ENCODE measurements at regions not wholly inside any gene's neighbourhood (a gene's known extent, or its start where the extent isn't known, plus 50 kb on each side); places are given as distances from the start of the nearest gene placed in this dataset.

GRCh38 chr6:122075084-122075838 is 324.2 kb upstream of the HSF2 start:
- peaks cover 3% of the 10 kb centered on the region for H3K4me1 ChIP-seq (ENCODE audit: control insufficient read depth, insufficient read depth, low read length)
- no peak overlapping the region for H3K4me3 ChIP-seq (ENCODE audit: low read length)
- peak overlapping the region; percentile 44 for H3K27ac ChIP-seq (ENCODE audit: low read length)
- peak; percentile 84 for DNase-seq
- no peaks in the 10 kb centered on the region for H3K36me3 ChIP-seq (ENCODE audit: control insufficient read depth, insufficient read depth, low read length)
- no peaks in the 10 kb centered on the region for H3K27me3 ChIP-seq (ENCODE audit: control insufficient read depth, insufficient read depth, low read length)
- no peaks in the 10 kb centered on the region for H3K9me3 ChIP-seq (replicated peaks; ENCODE audit: control insufficient read depth, low read depth, low read length)

- peak overlapping the region; percentile 44 for H3K27ac ChIP-seq (ENCODE audit: low read length)
- H3K27me3 ChIP-seq (ENCODE audit: control insufficient read depth, insufficient read depth, low read length), result no peaks in the 10 kb centered on the region
- peak; percentile 88 for DNase-seq
- H3K36me3 ChIP-seq (ENCODE audit: control insufficient read depth, insufficient read depth, low read length), result no peaks in the 10 kb centered on the region
- no peak overlapping the region for H3K4me3 ChIP-seq (ENCODE audit: low read length)
- no peaks in the 10 kb centered on the region for H3K9me3 ChIP-seq (replicated peaks; ENCODE audit: control insufficient read depth, low read depth, low read length)
- peaks cover 3% of the 10 kb centered on the region for H3K4me1 ChIP-seq (ENCODE audit: control insufficient read depth, insufficient read depth, low read length)
- no CpG with 5 or more reads among the region's 2 CpGs for WGBS (ENCODE audit: insufficient coverage)
Observed at GRCh38 chr6:122075917-122076316, 323.5 kb upstream of the HSF2 start.

DNA sequence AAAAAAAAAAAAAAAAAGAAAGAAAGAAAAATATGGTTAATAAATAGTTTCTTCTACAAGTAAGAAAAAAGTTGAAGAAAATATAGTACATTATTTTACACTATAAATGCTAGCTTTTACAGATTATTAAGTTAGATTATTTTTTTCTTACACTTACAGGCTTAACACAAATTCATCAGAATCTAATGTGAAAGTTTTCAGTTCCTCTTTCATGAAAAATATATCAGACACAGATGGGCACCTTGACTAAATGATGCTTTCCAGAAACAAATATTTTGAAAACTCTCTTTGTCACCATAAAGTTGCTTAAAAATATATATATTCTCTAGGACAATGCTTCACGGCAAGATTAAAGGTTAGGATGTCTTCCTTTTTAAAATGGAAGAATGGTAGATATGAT is 321.8 kb upstream of the HSF2 start:
- H3K27me3 ChIP-seq (ENCODE audit: control insufficient read depth, insufficient read depth, low read length), result no peaks in the 10 kb centered on the region
- no peak overlapping the region for H3K27ac ChIP-seq (ENCODE audit: low read length)
- H3K4me1 ChIP-seq (ENCODE audit: control insufficient read depth, insufficient read depth, low read length), result peaks cover 3% of the 10 kb centered on the region
- no peaks in the 10 kb centered on the region for H3K9me3 ChIP-seq (replicated peaks; ENCODE audit: control insufficient read depth, low read depth, low read length)
- no peaks in the 10 kb centered on the region for H3K36me3 ChIP-seq (ENCODE audit: control insufficient read depth, insufficient read depth, low read length)
- DNase-seq, result no peak
- H3K4me3 ChIP-seq (ENCODE audit: low read length), result no peak overlapping the region
- no CpG with 5 or more reads among the region's 1 CpG for WGBS (ENCODE audit: insufficient coverage)

DNA sequence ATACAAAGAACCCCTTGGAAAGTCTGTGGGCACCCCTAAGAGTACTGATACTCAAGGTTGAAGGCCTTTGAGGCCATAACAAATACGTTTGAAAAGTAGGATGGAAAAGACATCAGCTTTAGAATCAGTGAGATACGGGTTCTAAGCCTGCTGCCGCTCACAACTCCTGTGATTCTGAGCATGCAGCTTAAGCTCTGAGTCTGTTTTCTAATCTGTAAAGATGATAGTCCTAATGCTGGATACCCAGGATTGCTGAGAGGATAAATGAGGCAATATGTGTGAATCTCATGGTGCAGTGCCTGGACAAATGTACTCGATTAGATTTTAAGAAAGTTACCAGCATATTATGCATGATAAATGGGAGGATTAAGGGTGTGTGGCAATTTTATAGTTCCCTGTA is 321.0 kb upstream of the HSF2 start:
- 82% methylated on average over 3 of the region's 4 CpGs for WGBS (ENCODE audit: insufficient coverage)
- Histone ChIP-seq H3K9me3 (replicated peaks; ENCODE audit: control insufficient read depth, low read depth, low read length) (no peaks in the 10 kb centered on the region), H3K27ac (ENCODE audit: low read length) (no peak overlapping the region)

GRCh38 chr6:122079916-122080315 is 319.5 kb upstream of the HSF2 start:
- WGBS (ENCODE audit: insufficient coverage), result no CpG with 5 or more reads among the region's 3 CpGs
- peak; percentile 92 for DNase-seq
- no peaks in the 10 kb centered on the region for H3K9me3 ChIP-seq (replicated peaks; ENCODE audit: control insufficient read depth, low read depth, low read length)
- H3K4me3 ChIP-seq (ENCODE audit: low read length), result no peak overlapping the region
- peak overlapping the region; percentile 40 for H3K27ac ChIP-seq (ENCODE audit: low read length)
- H3K36me3 ChIP-seq (ENCODE audit: control insufficient read depth, insufficient read depth, low read length), result no peaks in the 10 kb centered on the region
- peaks cover 3% of the 10 kb centered on the region for H3K4me1 ChIP-seq (ENCODE audit: control insufficient read depth, insufficient read depth, low read length)
- H3K27me3 ChIP-seq (ENCODE audit: control insufficient read depth, insufficient read depth, low read length), result no peaks in the 10 kb centered on the region

More for the DNA sequence above, 321.0 kb upstream of the HSF2 start:
- Histone ChIP-seq H3K4me3 (ENCODE audit: low read length) (no peak overlapping the region), H3K4me1 (ENCODE audit: control insufficient read depth, insufficient read depth, low read length) (peaks cover 3% of the 10 kb centered on the region), H3K36me3 (ENCODE audit: control insufficient read depth, insufficient read depth, low read length) (no peaks in the 10 kb centered on the region), H3K27me3 (ENCODE audit: control insufficient read depth, insufficient read depth, low read length) (no peaks in the 10 kb centered on the region)
- DNase-seq, result no peak

DNA sequence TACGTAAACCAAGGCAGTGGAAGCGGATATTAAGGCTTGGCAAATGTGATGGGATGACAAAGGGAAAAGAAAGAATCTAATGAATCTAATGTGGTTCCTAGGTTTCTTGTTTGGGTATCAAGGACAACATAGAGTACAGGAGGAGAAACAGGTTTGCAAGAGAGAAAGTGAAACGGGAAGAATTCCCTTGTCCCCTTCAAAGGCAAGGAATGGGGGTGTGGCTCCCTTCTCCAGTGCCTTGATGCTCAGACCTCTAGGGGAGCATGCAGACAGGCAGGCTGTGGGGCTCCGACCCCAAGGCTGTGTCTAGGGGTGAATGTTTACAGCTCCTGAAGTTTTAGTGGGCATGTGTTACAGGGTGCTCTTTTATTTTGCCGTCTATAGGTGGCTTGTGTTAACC is 317.5 kb upstream of the HSF2 start:
- 68% methylated on average over 4 of the region's 5 CpGs for WGBS (ENCODE audit: insufficient coverage)
- Histone ChIP-seq H3K4me3 (ENCODE audit: low read length) (no peak overlapping the region), H3K4me1 (ENCODE audit: control insufficient read depth, insufficient read depth, low read length) (no peaks in the 10 kb centered on the region), H3K27ac (ENCODE audit: low read length) (no peak overlapping the region), H3K9me3 (replicated peaks; ENCODE audit: control insufficient read depth, low read depth, low read length) (no peaks in the 10 kb centered on the region), H3K27me3 (ENCODE audit: control insufficient read depth, insufficient read depth, low read length) (no peaks in the 10 kb centered on the region), H3K36me3 (ENCODE audit: control insufficient read depth, insufficient read depth, low read length) (no peaks in the 10 kb centered on the region)
- DNase-seq, result no peak

DNA sequence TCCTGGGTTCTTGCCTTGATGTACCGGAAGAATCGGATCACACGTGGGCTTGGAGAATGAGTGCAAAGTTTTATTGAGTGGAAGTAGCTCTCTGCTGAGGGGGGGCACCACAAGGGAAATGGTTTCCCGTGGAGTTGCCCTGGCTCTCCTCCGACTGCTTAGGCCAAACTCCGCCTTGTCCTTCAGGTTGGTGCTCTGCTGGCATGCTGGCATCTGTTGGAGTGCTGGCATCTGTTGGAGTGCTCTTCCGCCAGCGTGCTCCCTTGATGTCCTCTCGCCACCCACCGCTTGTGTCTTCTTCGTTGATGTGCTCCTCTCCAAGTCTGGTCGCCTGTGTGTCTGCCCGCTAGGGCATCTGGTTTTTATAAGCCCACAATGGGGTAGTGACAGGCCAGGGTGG is 317.1 kb upstream of the HSF2 start:
- Histone ChIP-seq H3K4me1 (ENCODE audit: control insufficient read depth, insufficient read depth, low read length) (no peaks in the 10 kb centered on the region), H3K9me3 (replicated peaks; ENCODE audit: control insufficient read depth, low read depth, low read length) (no peaks in the 10 kb centered on the region), H3K4me3 (ENCODE audit: low read length) (no peak overlapping the region), H3K27me3 (ENCODE audit: control insufficient read depth, insufficient read depth, low read length) (no peaks in the 10 kb centered on the region), H3K36me3 (ENCODE audit: control insufficient read depth, insufficient read depth, low read length) (no peaks in the 10 kb centered on the region), H3K27ac (ENCODE audit: low read length) (no peak overlapping the region)
- WGBS (ENCODE audit: insufficient coverage), result 98% methylated on average over 13 of the region's 13 CpGs
- DNase-seq, result no peak

GRCh38 chr6:122092366-122092765 is 307.1 kb upstream of the HSF2 start:
- Histone ChIP-seq H3K9me3 (replicated peaks; ENCODE audit: control insufficient read depth, low read depth, low read length) (no peaks in the 10 kb centered on the region), H3K27me3 (ENCODE audit: control insufficient read depth, insufficient read depth, low read length) (no peaks in the 10 kb centered on the region), H3K4me1 (ENCODE audit: control insufficient read depth, insufficient read depth, low read length) (no peaks in the 10 kb centered on the region), H3K4me3 (ENCODE audit: low read length) (no peak overlapping the region), H3K36me3 (ENCODE audit: control insufficient read depth, insufficient read depth, low read length) (no peaks in the 10 kb centered on the region), H3K27ac (ENCODE audit: low read length) (no peak overlapping the region)
- WGBS (ENCODE audit: insufficient coverage), result no CpG with 5 or more reads among the region's 1 CpG
- DNase-seq, result no peak

GRCh38 chr6:122098201-122098678 is 301.2 kb upstream of the HSF2 start:
- Histone ChIP-seq H3K27me3 (ENCODE audit: control insufficient read depth, insufficient read depth, low read length) (no peaks in the 10 kb centered on the region), H3K36me3 (ENCODE audit: control insufficient read depth, insufficient read depth, low read length) (no peaks in the 10 kb centered on the region), H3K4me1 (ENCODE audit: control insufficient read depth, insufficient read depth, low read length) (no peaks in the 10 kb centered on the region), H3K9me3 (replicated peaks; ENCODE audit: control insufficient read depth, low read depth, low read length) (no peaks in the 10 kb centered on the region), H3K27ac (ENCODE audit: low read length) (no peak overlapping the region), H3K4me3 (ENCODE audit: low read length) (no peak overlapping the region)
- DNase-seq, result peak; percentile 64
- no CpG with 5 or more reads among the region's 4 CpGs for WGBS (ENCODE audit: insufficient coverage)

GRCh38 chr6:122102026-122102425 is 297.4 kb upstream of the HSF2 start:
- Histone ChIP-seq H3K27ac (ENCODE audit: low read length) (no peak overlapping the region), H3K36me3 (ENCODE audit: control insufficient read depth, insufficient read depth, low read length) (no peaks in the 10 kb centered on the region), H3K9me3 (replicated peaks; ENCODE audit: control insufficient read depth, low read depth, low read length) (no peaks in the 10 kb centered on the region), H3K4me3 (ENCODE audit: low read length) (no peak overlapping the region), H3K27me3 (ENCODE audit: control insufficient read depth, insufficient read depth, low read length) (no peaks in the 10 kb centered on the region), H3K4me1 (ENCODE audit: control insufficient read depth, insufficient read depth, low read length) (no peaks in the 10 kb centered on the region)
- no peak for DNase-seq
- 93% methylated on average over 1 of the region's 3 CpGs for WGBS (ENCODE audit: insufficient coverage)
